Prostate gland (tissue), 2 donors: ENCODE measurements at regions not wholly inside any gene's neighbourhood (a gene's known extent, or its start where the extent isn't known, plus 50 kb on each side); places are given as distances from the start of the nearest gene placed in this dataset.
"Not testable (repeated sequence)": the region's sequence is repeated elsewhere in the genome, so short reads cannot be mapped to it uniquely, and the experiment has no call there.

ENCODE experiments used
- CTCF ChIP-seq, 4 experiments: fragments of 200-600 bp in 2 of 4; fragments of 450-650 bp in 2 of 4; sonication (generic) in 2 of 4; IDR thresholded peaks; 1 replicate in 3 of 4; 2 replicates in 1 of 4; pipeline ENCODE4 v1.5.1; 2016 to 2019; ENCODE audit warnings: antibody characterized with exemption in 4 of 4, mild to moderate bottlenecking in 2 of 4, moderate library complexity in 2 of 4
- POLR2A ChIP-seq: fragments of 450-650 bp; IDR thresholded peaks from one replicate; pipeline ENCODE4 v1.6.1; 2016; ENCODE audit warnings: antibody characterized with exemption, mild to moderate bottlenecking
- POLR2AphosphoS5 ChIP-seq: sonication (generic); formaldehyde crosslinking; IDR thresholded peaks from one replicate; pipeline ENCODE4 v1.6.1; 2017; ENCODE audit warnings: antibody characterized with exemption

DNA sequence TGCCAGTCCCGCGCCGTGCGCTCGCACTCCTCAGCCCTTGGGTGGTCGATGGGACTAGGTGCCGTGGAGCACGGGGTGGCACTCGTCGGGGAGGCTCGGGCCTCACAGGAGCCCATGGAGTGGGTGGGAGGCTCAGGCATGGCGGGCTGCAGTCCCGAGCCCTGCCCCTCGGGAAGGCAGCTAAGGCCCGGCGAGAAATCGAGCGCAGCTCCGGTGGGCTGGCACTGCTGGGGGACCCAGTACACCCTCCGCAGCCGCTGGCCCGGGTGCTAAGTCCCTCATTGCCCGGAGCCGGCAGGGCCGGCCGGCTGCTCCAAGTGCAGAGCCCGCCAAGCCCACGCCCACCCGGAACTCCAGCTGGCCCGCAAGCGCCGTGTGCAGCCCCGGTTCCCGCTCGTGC lies 756.9 kb upstream of the SOX11 start:
- TF ChIP-seq CTCF (IDR thresholded peaks at IDR 0.05); POLR2A; POLR2AphosphoS5: not testable (repeated sequence)
